Ishikawa (cell line): ENCODE measurements at regions not wholly inside any gene's neighbourhood (a gene's known extent, or its start where the extent isn't known, plus 50 kb on each side); places are given as distances from the start of the nearest gene placed in this dataset.

Experiments
- CEBPB ChIP-seq: IDR thresholded peaks from 2 replicates; pipeline ENCODE4 v1.6.1; 2012
- CREB1 ChIP-seq: IDR thresholded peaks from 2 replicates; pipeline ENCODE4 v1.6.1; 2012; ENCODE audit warnings: low read depth
- EGR1 ChIP-seq: IDR thresholded peaks from 2 replicates; pipeline ENCODE4 v1.6.1; 2012
- EP300 ChIP-seq: IDR thresholded peaks from 2 replicates; pipeline ENCODE4 v1.6.1; 2012; ENCODE audit warnings: borderline replicate concordance
- FOXM1 ChIP-seq: IDR thresholded peaks from 2 replicates; pipeline ENCODE4 v1.6.1; 2012; ENCODE audit warnings: low read depth, borderline replicate concordance
- MAX ChIP-seq: IDR thresholded peaks from 2 replicates; pipeline ENCODE4 v1.6.1; 2012
- NFIC ChIP-seq: IDR thresholded peaks from 2 replicates; pipeline ENCODE4 v1.6.1; 2012
- RAD21 ChIP-seq: IDR thresholded peaks from 2 replicates; pipeline ENCODE4 v1.6.1; 2012; ENCODE audit warnings: low read depth
- REST ChIP-seq: IDR thresholded peaks from 2 replicates; pipeline ENCODE4 v1.6.1; 2012; ENCODE audit warnings: low read depth, mild to moderate bottlenecking
- TAF1 ChIP-seq: IDR thresholded peaks from 2 replicates; pipeline ENCODE4 v1.6.1; 2012; ENCODE audit warnings: low read depth, mild to moderate bottlenecking
- TCF12 ChIP-seq: IDR thresholded peaks from 2 replicates; pipeline ENCODE4 v1.6.1; 2012; ENCODE audit warnings: low read depth
- TEAD4 ChIP-seq: IDR thresholded peaks from 2 replicates; pipeline ENCODE4 v1.6.1; 2012
- USF1 ChIP-seq: IDR thresholded peaks from 2 replicates; pipeline ENCODE4 v1.6.1; 2012
- YY1 ChIP-seq: IDR thresholded peaks from 2 replicates; pipeline ENCODE4 v1.6.1; 2012; ENCODE audit warnings: low read depth
- ZBTB7A ChIP-seq: IDR thresholded peaks from 2 replicates; pipeline ENCODE4 v1.6.1; 2012; ENCODE audit warnings: low read depth

GRCh38 chr2:147110962-147111361 is 733.9 kb upstream of the ACVR2A start:
- no peak for TF ChIP-seq FOXM1
- TF ChIP-seq TAF1, result no peak
- no peak for TF ChIP-seq EGR1
- TF ChIP-seq TEAD4, result no peak
- no peak for TF ChIP-seq CREB1
- no peak for TF ChIP-seq ZBTB7A
- TF ChIP-seq TCF12, result no peak
- TF ChIP-seq RAD21, result no peak
- no peak for TF ChIP-seq CEBPB
- TF ChIP-seq YY1, result no peak
- TF ChIP-seq REST, result no peak
- TF ChIP-seq EP300, result no peak
- TF ChIP-seq NFIC, result no peak
- no peak for TF ChIP-seq MAX
- no peak for TF ChIP-seq USF1

GRCh38 chr2:147110317-147110716 is 734.5 kb upstream of the ACVR2A start:
- TF ChIP-seq ZBTB7A (no peak), NFIC (0 out of 2 replicates have a peak, but pooled peaks have one; percentile 30)

GRCh38 chr2:147109291-147109690 is 735.5 kb upstream of the ACVR2A start:
- no peak for TF ChIP-seq TCF12
- TF ChIP-seq TAF1, result no peak

GRCh38 chr2:147108548-147108947 is 736.3 kb upstream of the ACVR2A start:
- TF ChIP-seq NFIC, result peak; percentile 10; the same call in 1 of the 2 replicates
- no peak for TF ChIP-seq TCF12
- no peak for TF ChIP-seq TAF1

GRCh38 chr2:147101941-147102790 is 742.7 kb upstream of the ACVR2A start:
- TF ChIP-seq RAD21, result no peak
- TF ChIP-seq NFIC, result no peak
- no peak for TF ChIP-seq MAX
- no peak for TF ChIP-seq REST
- TF ChIP-seq FOXM1, result no peak
- no peak for TF ChIP-seq TEAD4
- TF ChIP-seq YY1, result no peak
- TF ChIP-seq TAF1, result no peak
- no peak for TF ChIP-seq CREB1
- TF ChIP-seq CEBPB, result no peak
- TF ChIP-seq ZBTB7A, result no peak
- TF ChIP-seq USF1, result no peak
- no peak for TF ChIP-seq EGR1
- no peak for TF ChIP-seq TCF12
- no peak for TF ChIP-seq EP300

GRCh38 chr2:147100406-147101035 is 744.3 kb upstream of the ACVR2A start:
- TF ChIP-seq MAX (no peak), TCF12 (no peak), CREB1 (no peak), TEAD4 (no peak), USF1 (no peak), CEBPB (no peak), EP300 (no peak), TAF1 (no peak), REST (no peak), ZBTB7A (no peak), YY1 (no peak), FOXM1 (no peak)
